GM21529 (cell line): ENCODE measurements at regions not wholly inside any gene's neighbourhood (a gene's known extent, or its start where the extent isn't known, plus 50 kb on each side); places are given as distances from the start of the nearest gene placed in this dataset.
A peak's percentile ranks its signal among the peaks of the same experiment; 100 is the strongest.

ENCODE experiments used
- ATAC-seq: cut with Tn5 transposase; IDR thresholded peaks from one replicate; pipeline ENCODE4 v1.9.1; 2021; ENCODE audit not compliant: unreplicated experiment

DNA sequence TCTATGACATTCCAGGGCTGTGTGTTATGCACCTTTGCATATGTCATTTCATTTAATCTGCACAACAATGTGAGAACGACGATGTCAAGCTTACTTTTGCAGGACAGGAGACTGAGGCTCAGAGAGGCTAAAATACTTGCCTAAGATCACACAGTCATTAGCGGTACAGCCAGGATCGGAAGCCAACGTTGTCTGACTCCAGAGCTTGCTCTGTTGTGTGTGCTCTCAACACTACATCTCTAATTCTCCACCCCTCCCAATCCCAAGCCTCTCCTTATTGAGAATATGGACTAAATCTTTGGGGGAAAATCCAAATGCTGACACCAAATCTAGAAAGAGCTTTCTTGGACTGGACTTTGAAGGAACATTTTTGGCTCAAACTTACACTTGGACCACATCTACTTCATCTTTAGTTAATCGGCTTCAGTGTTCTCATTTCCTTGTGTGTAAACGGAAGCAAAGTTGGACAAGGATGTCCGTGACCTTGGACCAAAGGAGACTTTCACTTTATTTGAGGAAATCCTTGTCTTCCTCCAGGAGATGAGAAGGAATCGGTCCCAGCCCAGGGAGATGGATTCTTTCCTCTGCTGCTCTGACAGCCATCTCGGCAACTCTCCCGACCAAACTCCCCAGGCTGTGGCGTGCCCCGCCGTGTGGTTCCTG lies 242.4 kb downstream of the LPIN1 start:
- ATAC-seq, result no peak

DNA sequence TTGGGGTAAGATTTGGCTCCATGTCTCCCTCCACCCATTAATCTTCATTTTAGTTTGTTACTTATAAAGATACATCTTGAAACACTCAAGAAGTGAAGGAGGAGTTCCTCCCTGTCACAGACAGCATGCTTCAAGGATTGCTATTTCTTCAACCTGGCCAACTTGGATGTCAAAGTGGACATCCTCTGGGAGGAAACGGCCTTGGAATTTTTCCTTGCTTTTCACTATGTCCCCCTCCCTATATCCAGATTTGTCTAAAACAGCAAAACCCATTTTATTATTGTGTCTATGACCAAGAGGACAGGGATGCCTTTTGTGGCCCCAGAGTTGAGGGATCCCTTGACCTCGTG lies 242.9 kb downstream of the LPIN1 start:
- no peak for ATAC-seq

DNA sequence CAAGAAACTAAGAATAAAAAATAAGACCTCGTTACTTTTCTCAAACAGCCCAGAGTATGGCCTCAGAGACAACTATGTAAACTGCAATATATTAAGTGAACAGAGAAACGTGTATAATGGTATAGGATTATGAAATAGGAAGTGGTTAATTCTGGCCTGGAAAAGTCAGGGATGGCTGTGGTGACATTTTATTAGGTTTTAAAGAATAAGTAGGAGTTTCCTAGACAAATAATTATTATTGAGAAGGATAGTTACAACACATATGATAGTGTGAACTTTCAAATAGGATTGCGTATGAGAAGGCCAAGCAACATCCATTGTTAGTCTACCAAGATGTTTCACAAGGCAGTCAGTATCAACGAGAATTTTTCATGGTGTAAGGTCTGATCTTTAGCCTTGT lies 244.1 kb downstream of the LPIN1 start:
- ATAC-seq, result no peak

DNA sequence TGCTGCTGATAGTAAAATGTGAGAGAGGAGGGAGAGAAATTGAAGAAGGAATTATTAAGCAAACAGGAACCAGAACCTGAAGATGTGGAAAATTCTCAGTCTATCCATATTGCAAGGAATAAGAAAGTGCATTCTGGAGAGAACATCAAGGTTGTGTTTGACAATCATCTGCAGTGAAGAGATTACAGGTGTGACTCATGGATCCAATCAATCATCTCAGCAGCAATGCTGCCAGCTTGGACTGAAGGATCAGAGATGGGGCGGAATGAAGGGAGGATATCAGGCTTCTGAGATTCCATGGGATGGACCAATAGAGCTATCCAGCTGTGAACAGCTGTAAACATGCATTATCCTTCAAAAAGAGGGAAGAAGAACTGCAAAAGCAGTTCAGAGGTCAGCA lies 247.3 kb downstream of the LPIN1 start:
- no peak for ATAC-seq

DNA sequence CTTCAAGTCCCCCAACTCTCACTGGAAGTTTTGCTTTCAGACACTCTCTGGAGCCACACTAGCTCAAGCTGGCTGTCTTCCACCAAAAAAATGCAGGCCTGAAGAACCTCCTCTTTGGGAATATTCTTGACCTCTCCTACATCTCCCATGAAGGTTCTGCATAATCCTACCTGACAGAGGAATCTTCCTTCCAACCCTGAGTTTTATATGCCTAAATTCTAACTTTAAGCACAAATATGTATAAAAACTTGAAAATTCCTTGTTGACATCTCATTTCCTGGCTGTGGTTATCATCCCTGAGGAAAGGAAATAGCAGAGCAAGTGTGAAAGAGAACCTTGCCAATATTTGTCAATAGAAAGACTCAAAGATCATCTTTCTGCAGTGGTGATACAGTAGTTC lies 249.0 kb downstream of the LPIN1 start:
- no peak for ATAC-seq

DNA sequence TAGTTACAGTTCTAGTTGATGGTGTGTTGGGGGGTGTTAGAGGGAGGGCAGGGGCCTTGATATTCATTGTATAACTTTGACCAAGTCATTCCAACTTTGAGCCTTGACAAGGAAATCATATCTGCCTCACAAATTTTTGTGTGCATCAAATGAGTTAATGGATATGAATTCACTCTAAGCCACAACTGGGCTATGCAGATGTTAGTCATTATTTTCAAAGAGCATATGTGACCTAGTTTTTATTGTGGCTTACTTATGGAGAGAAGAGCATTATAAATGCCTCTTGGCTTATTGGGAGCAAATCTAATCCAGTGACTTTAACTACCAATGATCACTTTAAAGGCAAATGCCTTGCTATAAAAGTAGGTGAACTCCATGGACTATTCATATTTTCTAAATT lies 250.2 kb downstream of the LPIN1 start:
- ATAC-seq, result no peak

DNA sequence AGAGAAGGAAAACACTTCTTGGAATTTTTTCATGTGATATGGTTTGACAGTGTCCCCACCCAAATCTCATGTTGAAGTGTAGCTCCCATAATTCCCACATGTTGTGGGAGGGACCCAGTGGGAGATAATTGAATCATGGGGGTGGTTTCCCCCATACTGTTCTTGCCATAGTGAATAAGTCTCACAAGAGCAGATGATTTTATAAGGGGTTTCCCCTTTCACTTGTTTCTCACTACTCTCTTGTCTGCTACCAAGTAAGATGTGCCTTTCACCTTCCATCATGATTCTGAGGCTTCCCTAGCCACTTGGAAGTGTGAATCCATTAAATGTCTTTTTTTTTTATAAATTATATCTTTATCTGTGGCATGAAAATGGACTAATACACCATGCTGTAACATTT lies 250.7 kb downstream of the LPIN1 start:
- ATAC-seq, result no peak

DNA sequence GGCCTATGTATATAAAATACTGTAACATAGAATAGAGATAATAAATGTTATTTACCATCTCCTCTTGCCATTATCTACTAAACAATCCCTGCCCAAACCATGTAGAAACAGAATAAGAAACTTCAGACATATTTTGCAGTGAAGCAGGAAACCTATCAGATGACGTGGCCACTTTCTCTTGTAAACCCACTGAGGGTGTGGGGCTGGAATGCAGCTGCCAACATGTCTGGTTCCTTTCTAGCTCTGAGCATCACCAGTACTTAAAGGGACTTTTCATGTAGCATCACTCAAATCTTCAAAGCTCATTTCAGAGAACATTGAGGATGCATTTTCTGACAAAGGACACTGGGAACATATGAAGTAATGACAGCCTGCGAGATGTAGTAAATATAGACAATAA lies 251.8 kb downstream of the LPIN1 start:
- peak; percentile 75 for ATAC-seq

DNA sequence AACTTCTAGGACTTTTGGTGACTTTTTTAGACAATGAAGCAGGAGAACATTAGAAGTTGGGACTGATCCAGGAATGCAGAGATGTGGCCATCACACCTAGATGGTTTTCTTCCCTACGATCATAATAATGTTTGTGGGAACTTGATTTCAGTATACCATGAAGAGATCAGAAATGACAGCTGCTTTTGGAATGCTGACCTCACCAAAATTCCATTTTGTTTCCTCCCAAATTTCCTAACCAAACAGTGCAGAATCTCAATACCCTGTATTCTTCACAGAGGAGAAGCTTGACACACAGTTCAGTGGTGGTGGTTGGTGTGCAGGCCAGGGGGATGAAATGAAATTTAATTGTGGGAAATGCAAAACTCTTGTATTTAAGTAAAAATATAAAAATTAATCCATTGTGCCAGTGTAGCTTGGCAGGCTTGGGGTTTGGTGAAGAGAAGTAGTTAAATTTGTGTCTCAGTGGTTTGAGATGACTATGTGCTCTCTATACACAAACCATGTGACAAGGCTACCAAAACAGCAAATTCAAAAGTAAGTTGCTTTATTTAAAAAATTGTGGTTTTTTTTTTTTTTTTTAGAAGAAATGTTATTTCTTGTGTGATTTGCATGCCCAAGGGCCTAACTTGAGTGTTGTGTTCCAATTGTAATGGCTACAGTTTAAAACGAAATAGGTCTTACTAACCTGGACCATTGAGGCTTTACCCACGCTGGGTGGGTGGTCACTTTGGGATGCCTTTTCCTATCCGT lies 252.4 kb downstream of the LPIN1 start:
- peak; percentile 55 for ATAC-seq

DNA sequence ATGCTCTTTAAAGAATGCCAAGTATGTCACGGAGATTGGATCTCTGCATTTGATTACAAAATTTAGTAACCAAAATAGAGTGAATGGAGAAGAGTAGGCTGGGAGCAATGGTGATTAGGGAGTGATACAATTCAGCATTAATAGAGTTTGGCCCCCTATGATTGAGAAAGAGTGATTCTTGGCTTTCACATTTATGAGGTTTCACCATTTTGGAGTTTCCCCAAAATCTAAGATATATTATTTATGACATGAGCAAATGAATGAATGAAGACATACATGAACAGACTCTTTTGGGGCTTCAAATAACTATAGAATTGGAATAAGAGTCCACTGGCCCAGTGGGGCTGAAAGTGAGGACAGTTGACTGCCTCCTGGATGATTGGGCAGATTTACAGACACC lies 255.2 kb downstream of the LPIN1 start:
- ATAC-seq, result no peak

DNA sequence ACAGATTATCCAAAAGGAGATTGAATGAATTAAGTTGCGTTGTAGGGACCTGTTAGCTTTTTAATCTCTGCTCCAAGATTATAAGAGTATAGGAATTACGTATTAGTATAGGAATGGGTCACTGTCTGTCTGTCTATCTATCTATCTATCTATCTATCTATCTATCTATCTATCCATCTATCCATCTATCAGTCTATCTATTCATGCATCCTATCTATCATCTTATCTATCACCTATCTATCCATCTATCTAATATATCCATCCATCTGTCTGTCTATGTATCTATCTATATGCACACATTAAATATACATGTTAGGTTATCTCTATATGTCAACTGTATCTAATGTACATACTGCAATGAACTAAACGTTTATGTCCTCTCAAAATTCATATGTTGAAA lies 255.8 kb downstream of the LPIN1 start:
- ATAC-seq, result no peak

DNA sequence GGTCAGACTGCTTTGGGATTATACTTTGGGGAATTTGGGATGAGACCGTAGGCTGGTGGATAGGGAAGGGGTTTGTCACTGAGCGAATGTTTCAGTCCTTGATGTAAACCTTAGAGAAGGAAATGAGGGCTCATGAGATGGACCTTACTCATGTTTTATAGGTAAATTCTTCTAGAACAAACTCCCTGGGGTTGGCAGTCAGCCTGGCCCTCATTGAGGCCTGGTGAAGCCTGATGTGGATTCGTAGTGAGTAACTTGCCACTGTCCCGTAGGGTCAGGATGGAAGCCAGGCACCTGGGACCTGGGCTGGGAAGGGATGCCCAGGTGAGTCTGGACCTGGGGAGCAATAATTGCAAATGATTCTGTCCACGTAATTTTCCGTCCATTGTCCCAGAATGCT lies 258.3 kb downstream of the LPIN1 start:
- no peak for ATAC-seq

DNA sequence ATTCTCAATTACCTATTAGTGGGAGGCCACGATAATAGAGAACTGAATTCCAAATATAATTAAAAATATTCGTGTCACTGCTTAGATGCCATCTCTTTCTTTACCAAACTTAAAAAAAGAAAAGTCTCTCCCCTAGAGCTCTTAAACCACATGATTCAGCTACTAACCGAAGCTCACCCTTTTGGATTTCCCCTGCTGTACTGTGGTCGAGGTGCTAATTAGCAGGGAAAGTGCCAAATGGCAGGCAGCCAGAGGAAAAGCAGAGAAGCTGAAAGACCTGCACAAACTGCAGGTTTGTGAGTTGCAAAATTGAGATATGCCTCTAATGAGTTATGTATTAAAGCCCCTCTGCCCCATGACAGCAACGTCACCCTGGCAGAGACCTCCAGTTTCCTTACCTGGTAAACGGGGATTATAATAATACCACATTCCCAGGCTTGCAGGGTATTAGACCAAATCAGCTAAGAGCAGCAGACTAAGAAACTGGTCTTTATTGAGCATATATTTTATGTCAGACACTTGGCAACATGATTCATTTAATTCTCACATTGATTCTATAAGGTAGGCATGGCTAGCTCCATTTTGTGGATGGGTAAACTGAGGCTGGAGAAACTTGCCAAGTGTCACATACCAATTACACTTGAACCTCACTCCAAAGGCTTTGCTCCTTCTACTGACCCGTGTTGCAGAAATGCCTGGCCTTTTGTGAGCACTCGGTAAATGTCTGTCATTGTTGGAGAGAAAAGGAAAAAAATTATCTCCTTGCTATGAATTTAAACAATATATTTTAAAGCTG lies 259.7 kb downstream of the LPIN1 start:
- peak; percentile 76 for ATAC-seq

DNA sequence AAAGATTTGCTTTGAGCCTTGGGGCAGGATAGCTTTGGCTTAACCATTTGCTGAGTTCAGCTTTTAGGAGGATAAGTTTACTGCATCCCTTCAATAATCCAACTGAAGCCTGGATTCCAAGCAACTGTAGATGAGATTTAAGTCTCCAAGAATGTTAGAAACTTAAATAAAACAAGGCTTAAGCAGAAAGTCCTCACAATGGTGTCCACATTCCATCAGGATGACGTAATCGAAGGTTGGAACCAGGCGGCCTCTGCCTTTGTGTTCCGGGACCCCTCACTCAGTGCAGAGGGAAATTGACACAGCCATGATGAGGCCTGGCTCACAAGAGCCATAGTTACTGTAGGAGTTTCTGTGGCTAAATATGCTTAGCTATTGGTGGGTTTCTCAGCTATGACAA lies 260.4 kb downstream of the LPIN1 start:
- no peak for ATAC-seq

DNA sequence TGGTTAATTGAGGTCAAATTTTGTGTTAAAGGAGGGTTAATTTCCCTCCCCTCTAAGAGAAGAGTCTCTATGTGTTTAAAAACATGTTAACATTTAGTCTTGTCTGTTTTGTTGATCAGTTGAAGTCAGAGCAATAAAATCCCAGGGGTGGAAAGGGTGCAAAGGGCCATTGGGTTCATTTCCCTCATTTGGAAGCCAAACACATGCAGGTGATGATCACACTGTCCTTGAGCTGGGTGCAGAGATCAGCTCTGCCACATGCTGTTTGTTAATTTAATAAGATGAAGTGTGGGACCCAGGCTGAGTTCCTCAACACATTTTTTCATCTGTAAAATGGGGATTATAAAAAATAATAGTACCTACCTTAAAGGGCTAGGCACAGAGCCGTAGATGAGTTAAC lies 260.9 kb downstream of the LPIN1 start:
- no peak for ATAC-seq

DNA sequence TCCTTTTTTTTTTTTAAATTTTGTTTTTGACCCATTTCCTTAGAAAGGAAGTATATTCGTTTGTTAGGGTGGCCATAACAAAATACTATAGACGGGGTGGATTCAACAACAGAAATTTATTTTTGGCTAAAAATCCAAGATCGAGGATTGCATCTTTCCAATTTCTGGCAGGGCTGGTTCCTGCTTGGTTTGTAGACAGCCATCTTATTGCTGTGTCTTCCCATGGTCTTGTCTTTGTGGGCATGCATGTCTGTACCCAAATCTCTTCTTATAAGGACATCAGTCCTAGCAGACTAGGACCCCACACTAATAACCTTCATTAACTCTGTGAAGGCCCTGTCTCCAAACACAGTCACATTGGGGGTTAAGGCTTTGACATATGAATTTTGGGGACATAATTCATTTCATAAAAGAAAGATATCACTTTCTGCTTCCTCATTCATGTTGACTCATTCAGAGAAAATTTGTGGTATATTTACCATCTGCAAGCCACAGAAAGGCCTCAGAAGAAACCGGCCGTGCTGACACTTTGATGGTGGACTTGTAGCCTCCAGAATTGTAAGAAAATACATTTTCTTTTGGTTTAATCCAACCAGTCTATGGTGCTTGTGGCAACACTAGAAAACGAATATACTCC lies 262.1 kb downstream of the LPIN1 start:
- ATAC-seq, result peak; percentile 85

DNA sequence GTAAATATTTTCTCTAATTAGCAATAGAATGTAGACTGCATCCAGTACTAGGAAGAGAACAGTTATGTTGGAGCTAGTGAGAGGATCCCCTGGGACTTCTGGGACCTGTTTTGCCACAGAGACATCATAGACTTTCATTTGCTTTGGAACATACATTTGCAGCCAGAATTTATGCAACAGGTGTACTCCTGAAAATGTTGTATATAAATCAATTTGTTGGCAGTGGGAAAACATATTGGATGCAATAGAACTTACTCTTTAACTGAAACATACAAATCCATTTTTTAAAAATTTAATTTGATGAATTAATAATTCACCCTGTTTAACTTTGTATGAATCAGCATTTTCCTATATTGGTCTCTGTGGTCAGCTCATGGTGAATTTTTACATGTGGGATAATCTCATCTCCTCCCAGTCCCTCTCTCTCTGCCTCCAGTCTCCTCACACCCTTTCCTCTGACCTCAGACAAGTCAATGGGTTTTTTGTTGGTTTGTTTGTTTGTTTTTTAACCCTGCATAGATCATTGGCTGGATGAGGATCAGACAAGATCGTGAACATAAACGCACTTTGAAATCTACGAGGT lies 263.0 kb downstream of the LPIN1 start:
- no peak for ATAC-seq

DNA sequence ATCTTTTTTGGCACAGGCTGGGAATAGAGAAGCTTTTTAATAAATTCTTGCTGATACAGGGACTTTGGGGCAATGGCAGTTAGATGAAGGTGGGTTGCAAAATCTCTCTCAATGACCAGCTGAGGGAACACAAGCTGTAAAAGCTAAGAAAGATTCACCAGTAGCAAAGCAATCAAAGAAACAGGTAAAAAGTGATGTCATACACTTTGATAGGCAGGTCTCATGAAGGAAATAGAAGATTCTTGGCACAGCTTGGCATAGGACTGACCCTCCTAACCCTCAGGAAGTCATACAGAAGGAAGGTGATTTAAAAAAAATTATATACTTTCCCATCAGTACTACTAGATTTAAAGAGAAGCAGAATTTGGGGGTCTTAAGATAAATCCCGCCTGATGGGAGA lies 263.6 kb downstream of the LPIN1 start:
- ATAC-seq, result no peak

DNA sequence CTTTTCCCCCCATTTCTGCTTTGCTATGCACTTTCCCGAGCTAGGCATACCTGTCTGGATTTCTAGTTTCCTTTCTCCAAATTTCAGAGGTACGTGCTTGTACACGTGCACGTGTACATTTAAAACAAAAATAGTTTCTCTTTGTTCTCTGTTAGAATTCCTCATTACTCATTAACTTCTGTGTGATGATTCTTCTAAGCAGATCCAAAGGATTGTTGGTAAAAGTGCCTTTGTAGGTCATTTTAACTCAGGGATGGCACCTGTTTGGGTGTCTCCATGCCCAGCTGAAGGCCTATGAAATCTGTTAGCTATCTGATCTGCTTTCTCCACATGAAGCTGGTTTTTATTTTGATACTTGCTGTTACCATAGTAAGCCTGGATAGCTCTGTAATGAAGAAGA lies 264.3 kb downstream of the LPIN1 start:
- ATAC-seq, result no peak

DNA sequence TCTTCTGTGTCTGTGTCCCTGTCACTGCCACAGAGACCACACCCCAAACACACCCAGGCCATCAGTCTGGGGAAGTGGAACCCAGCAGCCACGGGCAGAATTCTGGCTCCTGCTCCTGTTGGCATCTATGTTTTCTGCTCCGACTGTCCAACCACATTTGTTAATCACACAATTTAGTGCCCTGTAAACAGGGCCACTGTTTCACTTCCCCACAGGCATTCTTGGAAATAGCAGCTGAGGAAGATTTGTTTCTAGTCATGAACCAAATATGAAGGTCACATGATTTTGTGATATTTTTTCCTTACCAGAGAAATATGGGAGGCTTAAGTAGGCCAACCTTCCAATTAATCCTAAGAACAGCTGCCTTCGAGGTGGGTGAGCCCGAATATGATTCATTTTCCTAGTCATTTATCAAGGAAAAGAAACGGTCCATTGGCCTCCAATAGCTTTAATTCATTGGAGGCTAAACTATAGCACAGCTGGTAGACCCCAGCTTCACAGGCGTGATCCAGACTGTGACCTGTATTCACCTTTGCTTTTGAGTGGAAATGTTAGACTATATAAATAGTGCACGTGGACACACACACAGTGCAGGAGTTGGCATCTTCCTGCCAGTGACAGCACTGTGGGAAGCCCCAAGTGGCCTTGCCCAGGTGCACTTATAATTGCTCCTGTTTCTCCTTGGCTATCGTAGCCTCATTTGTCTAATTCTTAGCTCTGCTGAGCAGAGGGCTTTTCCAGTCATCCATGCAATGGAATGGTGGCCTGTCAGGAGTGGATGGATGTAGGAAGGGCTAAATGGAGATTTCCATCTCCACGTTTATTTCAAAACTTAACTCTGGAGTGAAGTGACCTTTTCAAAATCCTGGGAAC lies 267.9 kb downstream of the LPIN1 start:
- ATAC-seq, result no peak
